NCI-H526 (cell line): ENCODE measurements at regions not wholly inside any gene's neighbourhood (a gene's known extent, or its start where the extent isn't known, plus 50 kb on each side); places are given as distances from the start of the nearest gene placed in this dataset.

Source experiments
- DNase-seq, 2 experiments: peaks; one replicate each; lab custom pipeline; 2025; lab: John Stamatoyannopoulos, UW

DNA sequence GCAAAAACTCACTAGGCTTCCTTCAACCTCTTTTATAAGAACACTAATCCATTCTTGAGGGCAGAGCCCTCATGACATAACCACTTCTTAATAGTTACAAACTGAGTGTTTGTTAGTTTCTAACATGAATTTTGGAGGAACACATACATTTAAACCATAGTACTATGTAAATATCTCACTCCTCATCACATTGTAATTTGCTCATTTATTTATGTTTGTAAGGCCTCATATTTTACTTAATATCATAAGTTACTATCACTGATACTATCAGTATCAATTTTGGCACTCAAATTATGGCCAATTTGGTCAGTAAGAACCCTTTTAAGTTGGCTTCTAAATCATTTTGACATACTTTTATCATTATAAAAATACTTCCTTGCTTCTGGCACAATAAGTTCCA is 603.1 kb downstream of the ZEB2 start:
- no peak for DNase-seq

- no peak for DNase-seq
Observed at GRCh38 chr2:143909577-143910353, 610.2 kb downstream of the ZEB2 start.

DNA sequence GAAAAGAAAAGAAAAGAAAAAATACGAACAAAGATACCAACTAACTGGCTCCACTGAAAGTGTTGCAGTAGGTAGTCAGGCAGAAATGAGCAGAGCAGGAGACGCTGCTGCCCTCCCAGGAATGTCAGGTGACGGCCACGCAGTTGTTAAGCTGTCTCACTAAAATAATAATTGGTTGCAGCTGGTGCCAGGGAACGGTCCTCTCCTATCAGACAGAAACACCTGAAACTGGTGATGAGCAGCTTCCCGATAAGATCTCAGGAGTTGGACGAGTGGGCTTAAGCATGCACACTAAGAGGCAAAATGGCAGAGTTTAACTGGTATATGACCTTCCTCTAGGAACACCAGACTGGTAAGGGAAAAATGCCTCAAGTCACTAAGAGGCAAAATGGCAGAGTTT is 611.1 kb downstream of the ZEB2 start:
- DNase-seq, result no peak

DNA sequence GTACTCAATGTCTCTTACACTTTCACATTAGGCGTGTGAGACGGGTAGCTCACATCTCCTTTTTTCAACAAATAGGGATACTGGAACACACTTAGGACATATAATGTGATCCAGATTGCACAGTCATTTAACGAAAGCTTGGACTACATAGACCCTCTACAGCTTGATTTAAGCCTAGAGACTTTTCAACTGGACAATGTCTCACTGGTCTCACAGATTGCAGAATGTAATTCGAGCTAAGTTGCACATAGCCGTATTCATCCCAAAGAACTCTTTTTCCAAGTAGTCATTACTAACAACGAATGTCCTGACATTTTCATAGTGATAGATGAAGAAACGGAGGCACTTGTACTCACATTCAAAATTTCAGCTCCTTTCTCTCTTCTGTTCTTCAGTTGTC is 612.1 kb downstream of the ZEB2 start:
- no peak for DNase-seq

DNA sequence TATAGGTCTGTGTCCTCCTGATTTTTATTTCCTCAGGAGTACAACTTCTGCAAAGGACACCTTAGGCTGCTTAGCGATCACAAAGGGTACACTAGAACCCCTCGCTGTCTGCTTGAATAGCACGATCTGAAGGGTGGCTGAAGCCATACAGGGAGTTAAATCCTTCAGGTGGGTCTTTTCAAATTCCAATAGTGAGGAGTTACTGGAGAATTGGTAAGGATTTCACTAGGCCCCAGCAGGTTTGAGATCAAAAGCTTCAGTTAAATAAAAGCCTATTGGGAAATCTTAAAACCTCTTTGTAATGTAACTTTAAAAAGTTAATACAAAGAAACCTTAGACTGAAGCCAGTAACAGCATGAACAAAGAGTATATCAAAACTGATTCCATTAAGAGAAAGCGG is 613.1 kb downstream of the ZEB2 start:
- no peak for DNase-seq

GRCh38 chr2:143905587-143905986 is 614.3 kb downstream of the ZEB2 start:
- DNase-seq, result no peak

DNA sequence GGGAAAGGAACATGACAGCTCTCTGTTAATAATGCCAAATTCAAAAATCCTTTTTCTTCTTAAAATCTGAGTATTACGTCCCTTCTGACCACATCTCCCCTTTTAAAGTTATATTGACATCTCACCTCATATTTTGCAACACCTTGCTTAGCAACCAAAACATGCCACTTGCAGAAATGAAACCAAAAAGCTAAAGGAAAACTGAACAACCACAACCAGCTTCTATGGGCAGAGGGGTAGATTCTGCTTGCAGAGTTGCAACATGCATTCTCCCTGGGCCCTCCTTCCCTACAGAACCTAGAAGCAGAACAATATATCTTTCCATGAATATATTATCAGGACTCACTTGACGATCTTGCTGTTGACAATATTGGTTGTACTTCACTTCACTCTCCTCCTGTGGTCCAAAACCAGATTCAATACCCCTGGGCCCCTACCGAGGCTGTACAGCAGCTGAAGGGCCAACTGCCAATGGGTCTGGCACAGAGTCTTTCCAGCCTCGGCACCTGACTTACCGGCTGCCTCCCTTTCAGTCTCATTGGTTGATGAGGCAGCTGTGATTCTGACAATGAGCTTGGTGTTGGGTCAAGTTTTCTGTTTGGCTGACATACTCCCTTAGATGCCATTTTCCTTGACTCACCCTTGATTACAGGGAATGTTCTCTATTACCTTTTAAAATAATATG is 616.6 kb downstream of the ZEB2 start:
- no peak for DNase-seq

DNA sequence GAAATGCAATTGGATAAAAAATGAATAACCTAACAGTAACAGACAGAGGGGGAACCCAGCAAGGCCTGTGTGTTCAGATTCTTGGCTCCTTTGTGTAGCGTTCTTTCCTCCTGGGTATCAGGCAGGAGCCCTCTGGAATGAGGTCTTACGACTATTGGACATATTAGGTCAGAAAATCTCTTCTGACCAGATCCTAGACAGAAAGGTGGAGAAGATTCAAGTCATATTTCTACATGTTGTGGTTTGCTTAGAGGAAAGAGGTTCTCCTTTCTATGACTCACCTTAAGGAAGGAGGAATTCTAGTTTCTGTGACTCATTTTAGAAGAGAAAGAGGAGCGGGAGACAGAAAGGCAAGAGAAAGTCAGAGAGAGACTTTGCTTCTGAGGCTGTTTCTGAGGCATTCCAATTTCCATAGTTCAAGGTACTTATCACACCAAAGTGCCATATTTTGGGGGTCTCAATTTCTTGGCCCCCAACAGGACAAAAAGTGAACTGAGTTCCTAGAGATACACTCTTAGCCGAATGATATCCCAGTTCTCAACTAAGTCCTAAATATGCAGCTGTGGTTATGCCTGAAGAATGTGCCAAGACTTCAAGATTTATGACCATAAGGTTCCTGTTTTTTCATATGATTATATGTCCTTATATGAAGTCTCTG is 618.6 kb downstream of the ZEB2 start:
- DNase-seq, result no peak

DNA sequence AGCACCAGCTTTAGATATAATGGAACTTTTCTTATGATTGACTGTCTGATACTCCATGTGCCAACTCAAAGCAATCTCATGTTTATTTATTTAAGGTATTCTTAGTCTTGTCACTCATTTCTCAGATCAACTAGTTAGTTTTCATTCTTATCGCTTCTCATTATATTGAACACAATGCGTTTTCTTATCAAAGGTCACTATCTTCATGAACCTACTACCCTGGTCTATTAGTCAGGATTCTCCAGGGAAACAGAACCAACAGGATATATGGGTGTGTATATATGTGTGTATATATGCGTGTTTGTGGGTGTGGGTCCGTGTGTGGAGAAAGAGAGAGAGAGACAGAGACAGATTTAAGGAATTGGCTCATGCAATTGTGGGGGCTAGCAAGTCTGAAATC is 619.9 kb downstream of the ZEB2 start:
- DNase-seq, result no peak

GRCh38 chr2:143893371-143893770 is 626.5 kb downstream of the ZEB2 start:
- no peak for DNase-seq

GRCh38 chr2:143891879-143892308 is 628.0 kb downstream of the ZEB2 start:
- peak in 1 of 2 experiments; percentile 3 for DNase-seq

DNA sequence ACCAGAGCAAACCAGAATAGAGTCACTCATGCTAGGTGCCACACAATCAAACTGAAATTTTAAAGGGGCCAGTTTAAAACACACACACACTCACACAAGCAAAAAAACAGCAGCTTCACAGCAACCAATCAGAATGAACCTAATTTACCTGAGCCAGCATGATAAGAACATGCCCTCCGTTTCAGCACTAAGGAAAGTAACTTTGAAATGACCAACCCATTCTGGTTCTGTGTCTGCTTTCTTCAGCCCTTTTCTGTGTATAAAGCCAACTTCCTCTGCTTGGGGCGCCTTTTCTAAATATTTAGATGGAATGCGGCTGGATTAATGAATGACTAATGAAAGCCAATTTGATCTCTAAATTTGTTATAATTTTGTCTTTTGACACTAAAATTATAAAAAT is 629.1 kb downstream of the ZEB2 start:
- DNase-seq, result no peak

DNA sequence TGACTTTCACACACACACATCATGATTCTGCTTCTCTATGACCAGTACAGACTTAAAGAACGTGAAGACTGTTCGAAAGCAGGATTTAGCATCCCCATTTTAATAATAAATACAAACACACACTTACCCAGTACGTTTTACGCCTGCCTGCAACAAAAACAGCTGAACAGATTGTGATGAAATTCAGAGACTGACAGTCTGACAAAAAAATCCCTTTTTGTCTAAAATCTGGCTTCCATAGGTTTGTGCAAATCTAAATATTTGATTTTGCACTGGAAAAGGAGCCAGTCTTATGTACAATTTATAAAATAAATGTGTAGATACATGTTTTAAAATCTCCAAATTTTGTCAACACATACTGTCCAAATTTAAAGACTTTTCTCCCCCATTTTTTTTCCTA is 630.7 kb downstream of the ZEB2 start:
- DNase-seq, result no peak

GRCh38 chr2:143885461-143885860 is 634.5 kb downstream of the ZEB2 start:
- DNase-seq, result no peak

GRCh38 chr2:143881246-143881645 is 638.7 kb downstream of the ZEB2 start:
- no peak for DNase-seq

DNA sequence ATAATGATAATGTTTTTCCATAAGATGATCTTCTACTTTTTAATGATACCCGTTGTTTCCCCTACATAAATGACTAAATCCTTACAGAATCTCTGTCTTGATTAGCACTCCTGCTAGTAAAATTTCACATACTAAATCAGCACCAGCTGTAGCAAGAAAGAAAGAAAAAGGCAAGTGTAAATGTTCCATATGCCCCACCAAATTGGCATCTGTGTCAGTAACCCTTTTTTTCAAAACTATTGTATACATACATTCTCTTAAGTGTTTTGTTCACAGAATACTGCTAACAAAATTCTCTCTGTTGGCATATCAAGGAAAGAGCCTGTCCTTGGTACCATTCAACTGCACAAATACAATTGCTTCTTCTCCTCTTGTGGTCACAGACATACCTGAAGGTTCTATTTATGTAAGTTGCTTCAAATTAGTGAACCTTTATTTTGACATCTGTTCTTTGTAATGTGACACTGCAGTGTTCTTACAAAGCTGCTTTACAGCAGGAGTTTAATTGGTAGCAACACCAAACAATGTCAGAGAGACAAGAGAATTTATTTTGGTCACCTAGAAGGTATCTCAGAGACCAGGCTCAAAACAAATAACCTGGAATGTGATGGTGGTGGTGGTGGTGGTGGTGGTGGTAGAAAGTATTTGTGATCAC is 641.9 kb downstream of the ZEB2 start:
- peak in 1 of 2 experiments; percentile 7 for DNase-seq

DNA sequence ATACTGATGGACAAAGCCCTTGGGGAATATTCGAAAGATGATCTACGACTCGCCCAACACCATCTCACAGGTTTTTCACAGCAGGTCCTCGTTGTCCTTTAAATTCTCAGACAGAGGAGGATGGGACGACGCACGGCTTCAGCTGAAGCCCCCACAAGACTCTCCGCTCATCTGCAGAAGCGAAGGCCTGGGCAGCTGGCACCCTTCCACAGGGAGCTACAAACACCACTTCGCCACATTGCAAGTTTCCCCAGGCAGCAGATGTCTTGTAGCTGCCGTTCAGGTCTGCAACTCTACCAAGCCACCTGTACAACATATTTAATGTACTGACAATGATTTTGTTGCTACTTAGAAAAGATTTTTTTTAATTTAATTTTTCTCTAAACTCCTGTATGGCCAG is 642.9 kb downstream of the ZEB2 start:
- peak; percentile 3 to 44 for DNase-seq

DNA sequence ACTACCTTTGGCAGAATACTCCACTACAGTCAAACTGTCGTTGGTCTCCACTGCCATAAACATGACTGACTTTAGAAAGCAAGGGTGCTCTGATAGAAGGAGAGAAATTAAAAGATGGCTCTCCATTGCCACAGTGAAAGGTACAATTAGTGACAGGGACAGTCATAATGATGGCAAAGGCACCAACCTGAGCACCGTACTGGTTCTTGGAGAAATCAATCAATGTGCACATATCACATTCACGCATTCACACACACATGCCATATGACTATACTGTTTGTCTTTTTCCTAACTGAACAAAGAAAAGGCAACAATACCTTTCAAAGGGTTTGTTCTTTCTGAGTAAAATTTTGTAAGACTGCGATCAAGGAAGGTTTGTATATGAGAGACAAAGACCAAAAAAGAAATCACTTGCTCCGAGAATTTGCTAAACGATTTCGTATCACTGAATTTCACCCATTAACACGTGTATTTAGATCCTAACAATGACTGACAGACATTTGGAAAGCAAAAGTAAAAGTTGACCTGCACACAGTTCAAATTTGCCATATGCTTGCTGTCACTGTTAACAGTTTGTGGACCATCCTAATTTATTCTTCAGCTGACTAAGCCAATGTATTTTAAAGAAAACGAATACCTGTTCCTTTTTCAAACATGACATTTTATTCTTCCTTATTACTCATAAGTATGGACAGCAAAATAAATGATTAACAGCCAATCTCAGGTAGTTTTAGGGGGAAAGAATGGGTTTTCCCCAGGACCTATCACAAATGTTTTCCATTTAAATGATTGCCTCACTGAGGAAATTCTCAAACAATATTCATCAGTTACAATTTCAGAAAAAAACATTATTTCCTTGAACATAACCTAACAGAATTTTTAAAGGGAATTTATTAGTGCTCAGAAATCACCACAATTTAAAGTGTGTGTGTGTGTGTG is 644.4 kb downstream of the ZEB2 start:
- DNase-seq, result no peak

- DNase-seq, result no peak
Observed at GRCh38 chr2:143873886-143874285, 646.0 kb downstream of the ZEB2 start.

DNA sequence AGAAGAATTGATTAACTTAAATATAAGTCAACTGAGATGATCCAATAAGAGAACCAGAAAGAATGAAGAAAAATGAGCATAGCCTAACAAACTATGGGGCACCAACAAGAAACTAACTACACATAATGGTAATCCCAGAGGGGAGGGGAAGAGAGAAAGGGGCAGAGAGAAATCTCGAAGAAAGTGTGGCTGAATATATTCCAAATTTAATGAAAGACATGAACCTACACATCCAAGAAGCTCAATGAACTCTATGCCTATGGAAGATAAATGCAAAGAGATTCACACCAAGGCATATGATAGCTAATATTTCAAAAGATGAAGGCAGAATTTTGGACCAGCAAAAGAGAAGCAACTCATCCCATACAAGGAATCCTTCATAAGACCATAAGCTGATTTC is 649.2 kb downstream of the ZEB2 start:
- DNase-seq, result no peak

DNA sequence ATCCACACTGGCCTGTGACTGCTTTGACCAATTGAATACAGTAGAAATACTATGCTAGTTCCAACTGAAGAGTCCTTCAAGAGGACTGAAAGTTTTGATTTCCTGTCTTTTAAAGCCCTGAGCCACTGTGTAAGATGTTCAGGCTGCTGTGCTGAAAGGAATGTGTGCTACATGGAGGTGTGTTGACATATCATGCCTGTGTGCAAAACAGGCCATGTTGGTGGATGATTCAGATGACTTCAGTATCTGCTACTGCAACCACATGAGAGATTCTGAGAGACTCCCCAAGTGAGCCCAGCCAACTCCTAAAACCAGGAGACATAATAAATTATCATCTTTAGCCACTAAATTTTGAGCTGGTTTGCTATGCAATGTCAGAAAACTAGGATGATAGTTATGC is 662.9 kb downstream of the ZEB2 start:
- DNase-seq, result no peak
